HG03571 (cell line): ENCODE measurements at regions not wholly inside any gene's neighbourhood (a gene's known extent, or its start where the extent isn't known, plus 50 kb on each side); places are given as distances from the start of the nearest gene placed in this dataset.
"Not testable (repeated sequence)": the region's sequence is repeated elsewhere in the genome, so short reads cannot be mapped to it uniquely, and the experiment has no call there.

ENCODE experiments used
- ATAC-seq: cut with Tn5 transposase; IDR thresholded peaks from one replicate; pipeline ENCODE4 v1.9.1; 2021; ENCODE audit not compliant: unreplicated experiment

DNA sequence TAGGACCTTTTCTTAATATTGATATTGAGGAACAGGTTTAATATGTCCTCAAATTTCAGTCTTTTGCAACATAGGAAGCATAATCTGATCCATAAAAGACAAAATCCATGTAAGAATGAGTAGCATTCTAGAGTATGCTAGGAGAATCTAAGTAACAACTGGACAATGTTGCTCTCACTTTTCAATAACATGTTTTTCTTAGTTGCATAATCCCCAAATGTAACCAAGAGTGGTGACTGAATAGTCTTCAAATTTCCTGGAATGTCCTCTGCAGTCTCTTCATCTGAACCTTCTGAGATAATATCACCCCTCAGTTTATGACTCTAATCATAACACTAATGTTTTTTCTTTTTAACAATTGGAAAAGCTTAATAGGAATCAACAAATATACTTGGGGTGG is 110.0 kb upstream of the ZEB2 start:
- no peak for ATAC-seq

DNA sequence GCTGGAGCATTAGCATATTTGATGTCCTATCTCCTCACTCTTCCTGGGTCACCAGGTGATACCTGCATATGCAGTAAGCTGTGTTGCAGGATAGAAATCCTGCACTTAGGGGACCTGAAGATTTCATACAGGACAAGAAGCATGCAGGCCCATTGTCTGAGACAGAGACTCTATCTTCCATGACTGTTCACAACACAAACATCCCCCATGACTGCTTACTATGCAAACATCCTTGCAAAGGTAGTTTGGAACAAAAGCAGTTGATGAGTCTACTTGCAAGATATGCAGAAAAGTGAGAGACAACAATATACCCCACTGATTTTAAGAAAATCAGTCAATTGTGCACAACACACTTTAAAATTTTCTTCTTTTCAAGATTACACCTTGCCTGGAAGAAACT is 108.6 kb upstream of the ZEB2 start:
- ATAC-seq: no peak

DNA sequence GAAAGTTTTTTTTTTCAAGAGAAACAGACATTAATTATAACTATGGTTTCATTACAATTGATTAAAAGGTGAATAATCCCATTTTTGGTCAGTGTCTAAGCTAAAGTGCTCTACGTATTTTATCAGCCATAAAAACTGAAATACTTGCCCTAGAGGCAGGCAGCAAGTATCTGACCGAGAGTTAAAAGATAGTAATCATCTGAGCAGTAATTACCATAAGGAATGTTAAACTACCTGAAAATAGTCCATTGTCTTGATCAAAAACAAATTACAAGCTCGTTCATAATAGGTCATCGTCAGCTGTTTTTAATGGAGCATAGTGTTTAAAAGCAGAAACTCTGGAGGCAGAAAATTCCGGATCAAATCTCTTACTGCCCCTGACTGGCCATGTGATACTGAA is 105.7 kb upstream of the ZEB2 start:
- no peak for ATAC-seq

DNA sequence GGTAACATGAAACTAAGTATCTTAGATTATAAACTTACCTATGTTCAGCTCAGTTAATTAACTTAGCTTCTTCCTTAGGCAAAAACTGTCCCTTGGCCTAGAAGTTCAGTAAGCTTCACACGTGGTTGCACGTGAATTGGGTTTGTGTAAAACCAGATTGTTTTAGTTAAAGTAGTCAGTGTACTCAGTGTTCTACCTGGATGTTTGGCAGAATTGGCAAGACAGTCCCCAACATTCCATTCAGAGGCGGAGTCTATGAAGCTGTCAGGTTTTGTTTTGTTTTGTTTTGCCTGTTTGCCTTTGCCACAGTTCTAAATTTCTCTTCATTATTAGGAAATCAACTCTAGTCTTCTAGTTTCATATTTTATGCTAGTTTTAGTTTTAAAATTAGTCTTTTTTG is 105.3 kb upstream of the ZEB2 start:
- no peak for ATAC-seq

DNA sequence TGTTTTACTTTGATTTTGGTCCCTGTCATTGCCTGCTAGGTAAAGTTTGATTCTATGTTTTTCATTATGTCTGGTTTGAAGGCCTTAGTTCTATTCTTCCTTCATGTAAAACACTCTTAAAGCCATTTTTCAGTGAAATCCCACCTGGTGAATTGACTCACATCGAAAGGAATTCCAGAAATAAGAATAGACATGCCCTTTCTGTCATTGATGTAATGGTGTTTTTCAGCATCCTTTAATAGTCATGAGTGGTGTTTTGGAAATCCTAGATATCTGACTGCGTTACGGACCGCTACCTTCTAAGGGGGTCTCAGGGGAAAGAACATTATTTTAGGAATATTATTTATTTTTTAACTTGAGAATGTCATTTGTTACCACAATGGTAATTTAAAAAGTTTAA is 104.5 kb upstream of the ZEB2 start:
- no peak for ATAC-seq

DNA sequence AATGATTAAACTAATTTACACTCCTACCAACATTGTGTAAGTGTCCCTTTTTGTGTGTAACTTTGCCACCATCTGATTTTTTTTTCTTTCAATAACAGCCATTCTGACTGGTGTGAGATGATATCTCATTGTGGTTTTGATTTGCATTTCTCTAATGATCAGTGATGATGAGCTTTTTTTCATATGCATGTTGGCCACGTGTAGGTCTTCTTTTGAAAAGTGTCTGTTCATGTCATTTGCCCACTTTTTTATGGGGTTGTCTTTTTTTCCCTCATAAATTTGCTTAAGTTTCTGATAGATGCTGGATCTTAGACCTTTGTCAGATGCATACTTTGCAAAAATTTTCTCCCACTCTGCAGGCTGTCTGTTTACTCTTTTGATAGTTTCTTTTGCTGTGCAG is 102.5 kb upstream of the ZEB2 start:
- ATAC-seq: not testable (repeated sequence)

DNA sequence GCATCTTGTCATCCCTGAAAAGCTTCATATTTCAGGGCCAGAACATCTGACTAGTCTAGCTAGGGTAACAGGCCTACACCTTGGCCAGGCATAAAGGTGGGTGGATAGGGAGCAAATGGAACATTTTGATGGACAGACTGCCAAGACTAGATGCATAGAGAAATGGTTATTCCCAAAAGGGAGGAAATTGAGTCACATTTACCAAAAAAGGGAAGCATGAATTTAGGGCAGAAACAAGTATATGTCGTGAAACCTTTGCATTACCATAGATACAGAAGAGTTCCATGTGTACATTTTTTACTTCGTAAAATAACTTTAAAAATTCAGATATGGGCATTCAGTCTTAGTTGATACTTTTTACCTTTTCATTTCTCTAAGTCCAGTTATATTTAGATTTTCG is 101.3 kb upstream of the ZEB2 start:
- no peak for ATAC-seq

DNA sequence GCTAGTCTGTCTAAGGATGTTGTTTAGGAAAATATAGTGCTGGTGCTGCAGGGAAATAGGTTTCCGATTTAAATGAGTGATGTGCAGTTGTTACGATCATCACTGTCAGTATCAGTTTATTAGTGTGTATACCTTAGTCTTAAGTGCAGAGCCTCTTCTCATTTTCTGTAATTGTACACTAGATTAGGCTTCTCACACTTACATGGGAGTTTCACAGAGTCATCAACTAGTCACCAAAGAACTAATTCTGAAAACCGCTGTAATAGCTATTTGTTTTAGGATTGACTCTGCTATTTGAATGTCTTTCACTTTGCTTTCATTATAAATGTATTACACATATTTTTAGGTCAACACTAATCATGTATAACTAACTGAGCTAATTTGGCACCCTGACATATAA is 99.8 kb upstream of the ZEB2 start:
- ATAC-seq: no peak

DNA sequence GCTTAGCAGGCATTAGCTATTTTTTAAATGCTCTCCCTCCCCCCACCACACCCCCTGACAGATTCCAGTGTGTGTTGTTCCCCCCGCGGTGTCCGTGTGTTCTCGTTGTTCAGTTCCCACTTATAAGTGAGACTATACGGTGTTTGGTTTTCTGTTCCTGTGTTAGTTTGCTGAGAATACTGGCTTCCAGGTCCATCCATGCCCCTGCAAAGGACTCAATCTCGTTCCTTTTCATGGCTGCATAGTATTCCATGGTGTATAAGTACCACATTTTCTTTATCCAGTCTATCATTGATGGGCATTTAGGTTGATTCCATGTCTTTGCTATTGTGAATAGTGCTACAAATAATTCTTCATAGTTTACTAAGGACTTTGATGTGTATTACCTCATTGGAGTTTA is 97.3 kb upstream of the ZEB2 start:
- ATAC-seq: not testable (repeated sequence)

DNA sequence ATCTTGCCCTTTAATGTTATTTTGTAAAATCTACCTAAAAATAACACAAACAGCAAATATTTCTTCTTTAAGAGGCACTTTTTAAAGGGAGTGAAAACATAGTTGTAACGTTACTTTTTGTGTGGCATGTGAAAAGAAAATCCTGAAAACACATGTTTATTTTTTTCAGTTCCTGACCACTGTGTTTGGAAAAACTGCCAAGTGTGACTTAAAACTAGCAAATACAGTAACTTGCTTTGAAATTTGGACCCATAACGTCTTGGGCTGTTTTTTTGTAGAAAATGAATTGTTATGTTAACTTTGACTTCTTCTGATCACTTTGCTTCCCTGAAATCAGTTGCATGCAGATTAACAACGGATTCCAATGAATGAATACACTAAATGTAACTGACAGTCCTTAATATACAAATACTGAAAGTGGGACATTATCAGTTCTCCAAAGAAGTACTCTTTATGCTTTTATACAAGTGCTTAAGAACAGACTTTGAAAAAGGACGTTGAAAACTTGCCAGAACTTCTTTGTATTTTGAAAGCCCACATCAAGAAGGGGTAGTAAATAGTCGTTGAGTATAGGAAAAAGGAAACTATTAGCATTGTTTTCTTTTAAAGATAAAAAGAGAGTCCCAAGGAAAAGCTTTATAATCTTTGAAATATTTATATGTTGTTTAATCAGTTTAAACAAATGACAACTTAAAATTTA is 96.1 kb upstream of the ZEB2 start:
- no peak for ATAC-seq

DNA sequence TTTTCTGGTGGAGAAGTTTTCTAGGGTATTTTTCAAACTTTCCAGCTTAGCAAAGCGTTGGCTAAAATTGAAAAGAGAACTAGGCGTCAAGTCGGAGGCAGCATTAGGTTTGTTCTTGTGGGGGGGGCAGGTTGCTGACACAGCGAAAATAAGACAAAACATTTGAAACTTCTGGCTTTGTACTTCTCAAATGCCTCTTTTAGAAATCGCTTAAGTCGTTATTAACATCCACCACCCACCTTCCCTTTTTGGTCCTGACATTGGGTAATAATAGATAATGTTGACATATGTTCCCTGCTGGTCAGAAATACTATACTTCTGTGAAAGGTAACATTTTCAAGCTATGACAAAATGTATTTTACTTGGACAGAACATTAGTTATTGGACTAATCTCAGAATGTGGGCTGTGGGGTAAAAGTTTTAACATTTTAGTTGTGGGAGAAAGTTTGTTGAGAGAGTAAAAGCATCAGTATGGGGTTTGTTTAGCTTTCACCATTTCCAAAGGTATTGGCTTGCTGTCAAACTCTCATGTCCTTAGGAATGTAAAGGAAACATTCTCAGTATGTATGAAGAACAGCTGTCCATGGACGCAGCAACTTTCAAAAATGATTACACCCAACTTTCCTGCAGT is 88.1 kb upstream of the ZEB2 start:
- ATAC-seq: no peak

DNA sequence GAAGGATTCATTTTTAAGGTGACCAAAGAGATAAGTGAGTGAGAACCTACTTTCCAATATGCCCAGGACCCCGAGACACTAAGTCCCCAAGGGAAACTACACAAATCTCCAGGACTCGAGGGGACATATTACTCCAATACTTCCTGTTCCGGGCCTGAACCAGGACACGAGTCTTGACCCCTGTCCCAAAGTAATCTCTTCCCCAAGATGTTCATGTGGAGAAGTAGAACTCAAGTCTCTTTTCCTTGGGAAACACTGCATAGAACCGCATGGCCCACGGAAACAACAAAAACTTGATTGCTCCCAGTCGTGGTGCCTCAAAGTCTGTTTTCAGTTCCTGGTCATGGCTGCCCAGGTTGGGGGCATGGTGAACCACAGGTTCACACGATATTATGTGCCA is 87.2 kb upstream of the ZEB2 start:
- ATAC-seq: no peak

DNA sequence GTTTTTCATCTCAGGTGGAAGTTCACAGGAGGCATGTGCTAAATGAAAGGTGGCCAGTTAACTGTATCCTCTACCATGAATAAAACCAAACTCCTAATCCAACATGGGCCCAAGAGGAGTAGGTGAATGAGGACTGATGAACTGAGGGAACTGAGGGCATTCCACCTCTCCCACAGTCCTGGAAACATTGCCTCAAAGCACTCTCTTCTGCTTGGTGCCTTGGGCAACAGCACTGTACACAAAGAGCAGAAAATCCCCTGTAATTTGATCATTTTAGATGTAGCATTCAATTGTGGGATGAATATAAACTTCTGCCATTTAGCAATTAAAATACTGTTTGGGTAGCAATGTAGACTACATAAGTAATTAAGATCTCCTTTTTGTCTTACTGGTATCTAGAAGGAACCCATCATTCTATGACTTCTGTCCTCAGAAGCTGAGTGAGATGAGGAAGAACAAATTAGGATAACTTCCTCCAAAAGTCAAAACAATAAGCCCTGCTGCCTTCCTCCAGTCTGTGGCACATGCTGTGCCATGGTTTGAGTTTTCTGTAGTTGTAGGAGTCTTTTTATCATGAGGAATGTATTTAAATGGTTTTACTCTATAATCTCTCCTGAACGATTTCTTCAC is 86.7 kb upstream of the ZEB2 start:
- no peak for ATAC-seq

DNA sequence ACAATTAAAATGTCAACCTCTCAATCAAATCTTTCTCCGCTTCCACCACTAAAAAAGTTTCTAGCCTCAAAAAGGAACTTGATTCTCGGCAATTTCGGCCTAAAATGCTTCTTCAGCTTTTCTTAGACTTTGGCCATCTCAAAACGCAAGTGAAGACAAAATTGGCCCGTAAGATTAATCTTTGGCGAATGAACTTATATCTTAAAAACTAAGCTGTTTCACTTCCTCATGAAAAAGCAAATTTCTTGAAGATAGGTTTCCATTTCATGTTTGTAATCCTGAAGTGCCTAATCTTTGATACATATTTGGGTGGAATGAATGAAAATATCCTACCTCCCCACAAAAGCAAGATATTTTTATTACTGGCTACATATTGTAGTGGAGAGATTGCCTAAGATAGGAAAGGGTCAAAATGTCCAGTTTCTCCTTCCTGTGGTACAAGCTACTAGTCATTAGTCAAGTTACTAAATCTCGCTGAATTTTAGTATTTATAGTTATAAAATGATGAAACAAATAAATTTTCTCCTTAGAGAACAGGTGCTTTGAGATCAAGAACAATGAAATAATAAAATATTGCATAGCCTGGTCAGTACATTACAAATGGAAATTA is 85.4 kb upstream of the ZEB2 start:
- no peak for ATAC-seq

DNA sequence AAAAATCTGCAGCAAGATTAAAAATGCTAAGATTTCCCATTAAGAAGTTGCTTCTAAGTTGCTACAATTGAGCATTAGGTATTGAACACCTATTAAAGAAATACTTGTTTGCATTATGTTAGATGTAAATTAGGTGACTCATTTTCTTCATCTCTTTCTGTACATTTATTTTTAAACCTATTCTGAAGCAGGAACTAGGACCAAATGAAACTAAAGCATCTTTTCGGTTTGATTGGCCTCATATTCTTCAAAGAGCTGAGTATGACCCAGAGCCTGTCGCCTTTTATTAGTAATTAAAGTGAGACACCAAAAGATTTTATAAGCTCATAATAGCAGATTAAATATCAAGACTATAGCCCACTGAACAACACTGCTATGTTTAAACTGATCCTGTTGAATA is 83.4 kb upstream of the ZEB2 start:
- no peak for ATAC-seq

DNA sequence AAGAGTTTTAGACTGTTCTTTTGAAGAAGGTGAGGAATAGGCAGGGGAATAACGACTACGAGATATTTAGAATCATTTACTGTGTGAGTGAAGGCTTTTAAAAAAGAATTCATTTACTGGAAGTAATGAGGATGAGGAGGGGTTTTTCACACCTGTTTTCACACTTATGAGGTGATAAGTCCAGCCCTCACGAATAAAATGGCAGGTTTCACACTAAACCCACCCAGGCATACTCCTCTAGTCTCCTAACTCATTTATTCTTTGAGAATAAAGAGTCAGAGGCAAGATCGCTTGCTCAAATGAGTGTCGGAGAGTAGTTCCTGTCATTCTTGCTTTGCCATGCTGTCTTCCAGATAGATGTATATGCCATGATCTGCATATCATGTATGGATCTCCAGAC is 79.0 kb upstream of the ZEB2 start:
- no peak for ATAC-seq

DNA sequence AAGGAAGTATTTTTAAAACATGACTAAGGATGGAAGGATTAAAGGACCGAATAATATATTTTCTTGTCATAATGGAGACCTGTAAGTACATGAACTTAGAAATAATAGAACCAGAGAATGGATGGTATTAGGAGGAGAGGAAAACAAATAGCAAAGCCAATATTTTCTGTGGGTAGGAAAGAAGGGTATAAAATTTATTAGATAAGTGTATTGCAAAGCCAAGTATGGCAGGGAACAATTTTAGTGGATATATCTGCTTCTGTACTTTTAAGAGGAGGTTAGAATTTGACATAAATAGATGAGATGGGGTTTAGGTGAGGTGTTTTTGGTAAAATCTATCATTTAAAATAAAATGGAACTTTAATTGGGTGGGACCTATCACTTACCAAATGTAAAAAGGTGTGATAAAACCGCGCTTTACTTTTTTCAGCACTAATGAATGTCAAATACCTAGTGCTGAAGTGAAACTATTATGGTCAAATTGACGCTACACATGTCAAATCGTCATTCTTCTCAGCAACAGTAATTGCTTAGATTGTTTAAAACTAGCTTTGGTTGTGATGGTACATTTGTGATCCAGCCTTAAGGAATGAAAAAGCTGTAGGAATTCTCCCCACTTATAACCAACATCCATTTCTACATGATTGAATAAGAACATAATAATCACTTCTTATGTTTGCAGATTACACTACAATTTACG is 78.1 kb upstream of the ZEB2 start:
- ATAC-seq: no peak

DNA sequence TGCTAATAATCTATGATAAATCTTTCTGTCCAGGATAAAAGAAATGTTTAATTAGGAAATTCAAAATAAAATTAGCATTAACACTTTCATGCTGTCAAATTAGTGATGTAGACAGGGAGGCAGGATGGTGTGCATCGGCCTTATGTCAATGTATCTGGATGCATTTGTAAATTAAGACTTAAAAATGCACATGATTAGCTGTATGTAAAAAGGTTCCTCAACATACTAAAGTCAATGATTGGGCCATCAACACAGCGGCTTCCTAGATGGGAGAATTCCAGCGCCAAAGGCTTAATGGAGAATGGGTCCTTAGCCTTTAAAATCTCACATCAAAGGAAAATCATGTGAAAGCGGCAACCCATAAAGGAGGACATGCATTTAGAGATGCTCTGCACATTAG is 77.5 kb upstream of the ZEB2 start:
- ATAC-seq: no peak

DNA sequence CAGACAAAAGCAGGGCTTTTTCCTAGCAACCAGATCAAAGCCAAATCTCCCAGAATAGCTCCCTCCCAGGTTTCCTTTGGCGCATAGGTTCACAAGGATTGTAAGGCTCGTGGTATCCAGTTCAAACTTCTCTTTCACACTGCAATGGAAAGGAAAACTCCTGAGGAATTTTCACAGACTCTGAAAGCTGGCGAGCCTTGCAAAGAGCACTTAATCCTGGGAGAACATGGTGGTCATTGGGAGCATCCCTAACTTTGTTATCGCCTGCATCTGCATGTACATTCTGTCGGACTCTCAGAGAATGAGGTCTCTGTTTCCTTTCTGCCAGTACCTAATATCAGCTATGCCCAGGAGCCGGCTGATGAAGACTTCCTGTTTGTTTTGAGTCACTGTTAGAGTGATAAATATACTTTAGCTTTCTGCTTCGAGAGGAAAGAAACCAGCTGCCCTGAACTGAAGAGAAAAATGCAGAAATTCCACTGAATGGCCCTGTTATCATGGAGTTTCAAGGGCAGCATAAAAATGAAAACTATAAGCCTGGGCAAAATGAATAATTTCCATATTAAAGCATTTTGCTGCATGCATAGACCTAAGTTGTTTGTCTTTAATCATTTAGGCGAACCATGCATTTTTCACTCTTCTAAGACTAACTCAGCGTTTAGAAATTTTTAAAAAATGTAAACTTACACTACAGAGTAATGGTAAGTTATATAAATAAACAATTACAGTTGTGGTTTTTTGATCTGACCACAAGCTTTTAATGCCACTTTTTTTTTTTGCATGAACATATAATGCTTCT is 76.4 kb upstream of the ZEB2 start:
- ATAC-seq: no peak

DNA sequence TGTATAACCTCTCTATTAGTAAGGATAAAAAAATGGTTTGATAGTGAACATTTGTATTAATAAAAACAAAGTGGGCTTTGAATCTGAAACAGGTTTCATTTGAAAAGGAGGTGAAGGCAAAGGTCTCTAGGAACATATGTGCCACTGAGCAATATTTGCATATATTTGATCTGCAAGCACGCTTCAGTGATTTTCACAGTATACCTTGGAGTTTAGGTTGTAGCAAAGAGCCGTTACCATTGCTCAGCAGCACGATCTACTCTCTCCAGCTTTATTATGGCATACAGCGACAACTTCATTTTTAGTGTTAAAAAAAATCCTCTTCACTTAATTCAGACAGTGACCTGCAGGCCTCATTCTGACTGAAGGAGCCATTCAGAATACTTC is 75.8 kb upstream of the ZEB2 start:
- ATAC-seq: no peak

DNA sequence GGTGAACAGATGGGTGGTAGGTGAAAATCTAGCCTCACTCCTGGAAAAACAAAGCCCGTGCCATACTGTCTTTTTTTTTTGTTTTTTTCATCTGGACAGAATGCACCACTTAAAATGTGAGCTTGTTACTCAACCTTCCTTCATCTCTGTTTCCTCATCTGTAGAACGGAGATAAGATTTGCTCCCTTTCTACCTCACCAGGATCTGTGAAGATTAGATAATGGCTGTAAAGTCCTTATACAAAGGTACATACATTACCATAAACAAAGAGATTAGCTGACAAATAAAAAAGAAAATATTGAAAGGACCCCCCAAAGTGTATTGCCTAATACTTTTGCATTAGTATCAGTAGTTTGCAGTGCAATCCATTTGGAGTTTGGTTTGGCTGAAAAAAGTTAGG is 75.4 kb upstream of the ZEB2 start:
- ATAC-seq: no peak
